ENCODE measurements at regions not wholly inside any gene's neighbourhood (a gene's known extent, or its start where the extent isn't known, plus 50 kb on each side); places are given as distances from the start of the nearest gene placed in this dataset.

- dilution Hi-C loops (cut with HindIII; ENCODE audit: low sequenced_read_pairs, unreplicated experiment) (no loop called here), intact Hi-C loops (cut with micrococcal nuclease) (no loop called here), in situ Hi-C loops (cut with MboI; ENCODE audit: low sequenced_read_pairs) (no loop called here)
- no peak for DNase-seq
- WGBS, 2 experiments (ENCODE audit: extremely low coverage in 2 of 2, insufficient read length in 1 of 2): 50% methylated on average over 2 of the region's 4 CpGs; no CpG with 5 or more reads in 1 of the 2 experiments
- no peaks in the 10 kb centered on the region for H3K79me1 ChIP-seq (ENCODE audit: low read depth in 1 of 2, low read length in 2 of 2)
- no peaks in the 10 kb centered on the region for H3K4me1 ChIP-seq (ENCODE audit: control insufficient read depth, insufficient read depth, low read length)
- H3K27me3 ChIP-seq (ENCODE audit: control insufficient read depth, insufficient read depth, low read length): peaks cover 4% of the 10 kb centered on the region; the same call in 1 of the 2 replicates
- no peak overlapping the region for H3K4ac ChIP-seq (ENCODE audit: low read depth, low read length)
- no peak overlapping the region for H2AFZ ChIP-seq (replicated peaks; ENCODE audit: low read length, poor library complexity)
- no peak overlapping the region for H3K27ac ChIP-seq (ENCODE audit: insufficient read depth, low read length)
- H2BK120ac ChIP-seq (ENCODE audit: low read depth, low read length): no peak overlapping the region
- POLR2A ChIA-PET (ENCODE audit: unreplicated experiment): no interaction called here
- BruUV-seq (replicated peaks): no TSS peak
- no peaks in the 10 kb centered on the region for H3K9me3 ChIP-seq (ENCODE audit: control insufficient read depth, insufficient read depth, low read length)
- no peak overlapping the region for H4K8ac ChIP-seq (ENCODE audit: low read depth in 2 of 2, low read length in 2 of 2)
- H2AK5ac ChIP-seq (ENCODE audit: low read depth, low read length): no peak overlapping the region
- CTCF ChIA-PET: no interaction called here
- no peak overlapping the region for H3K56ac ChIP-seq (ENCODE audit: extremely low read depth, insufficient read depth, low read length)
- no peak overlapping the region for H2AK9ac ChIP-seq (replicated peaks; ENCODE audit: low read depth, low read length, poor library complexity)
- H4K91ac ChIP-seq (ENCODE audit: insufficient read depth, low read depth, low read length): no peak overlapping the region
- no peak overlapping the region for H3K4me2 ChIP-seq (ENCODE audit: low read depth, low read length)
- TF ChIP-seq RAD21 (IDR thresholded peaks at IDR 0.05; ENCODE audit: low read length) (no peak), FOS (IDR thresholded peaks at IDR 0.05; ENCODE audit: low read depth, low read length) (no peak), CEBPB (IDR thresholded peaks at IDR 0.05; ENCODE audit: low read depth, low read length) (no peak), RFX5 (IDR thresholded peaks at IDR 0.05; ENCODE audit: low read depth, low read length) (no peak), MAFK (IDR thresholded peaks at IDR 0.05; ENCODE audit: low read depth, low read length) (no peak), CHD1 (IDR thresholded peaks at IDR 0.05; ENCODE audit: low read depth, low read length) (no peak), MXI1 (IDR thresholded peaks at IDR 0.05; ENCODE audit: borderline replicate concordance, low read depth, low read length) (no peak), SMC3 (IDR thresholded peaks at IDR 0.05; ENCODE audit: low read depth, low read length) (no peak), ELK1 (IDR thresholded peaks at IDR 0.05; ENCODE audit: borderline replicate concordance, low read depth, low read length) (no peak), POLR2A (IDR thresholded peaks at IDR 0.05; ENCODE audit: low read depth, low read length) (no peak), RCOR1 (IDR thresholded peaks at IDR 0.05; ENCODE audit: insufficient replicate concordance, low read length) (no peak), MAZ (IDR thresholded peaks at IDR 0.05; ENCODE audit: borderline replicate concordance, low read depth, low read length) (no peak), NFE2L2 (IDR thresholded peaks at IDR 0.05; ENCODE audit: low read depth, low read length) (no peak), BHLHE40 (IDR thresholded peaks at IDR 0.05; ENCODE audit: low read depth, low read length) (no peak)
- TF ChIP-seq, protein P1, sequence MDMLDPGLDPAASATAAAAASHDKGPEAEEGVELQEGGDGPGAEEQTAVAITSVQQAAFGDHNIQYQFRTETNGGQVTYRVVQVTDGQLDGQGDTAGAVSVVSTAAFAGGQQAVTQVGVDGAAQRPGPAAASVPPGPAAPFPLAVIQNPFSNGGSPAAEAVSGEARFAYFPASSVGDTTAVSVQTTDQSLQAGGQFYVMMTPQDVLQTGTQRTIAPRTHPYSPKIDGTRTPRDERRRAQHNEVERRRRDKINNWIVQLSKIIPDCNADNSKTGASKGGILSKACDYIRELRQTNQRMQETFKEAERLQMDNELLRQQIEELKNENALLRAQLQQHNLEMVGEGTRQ (IDR thresholded peaks at IDR 0.05; ENCODE audit: low read depth, low read length): no peak
- TF ChIP-seq, protein P2, sequence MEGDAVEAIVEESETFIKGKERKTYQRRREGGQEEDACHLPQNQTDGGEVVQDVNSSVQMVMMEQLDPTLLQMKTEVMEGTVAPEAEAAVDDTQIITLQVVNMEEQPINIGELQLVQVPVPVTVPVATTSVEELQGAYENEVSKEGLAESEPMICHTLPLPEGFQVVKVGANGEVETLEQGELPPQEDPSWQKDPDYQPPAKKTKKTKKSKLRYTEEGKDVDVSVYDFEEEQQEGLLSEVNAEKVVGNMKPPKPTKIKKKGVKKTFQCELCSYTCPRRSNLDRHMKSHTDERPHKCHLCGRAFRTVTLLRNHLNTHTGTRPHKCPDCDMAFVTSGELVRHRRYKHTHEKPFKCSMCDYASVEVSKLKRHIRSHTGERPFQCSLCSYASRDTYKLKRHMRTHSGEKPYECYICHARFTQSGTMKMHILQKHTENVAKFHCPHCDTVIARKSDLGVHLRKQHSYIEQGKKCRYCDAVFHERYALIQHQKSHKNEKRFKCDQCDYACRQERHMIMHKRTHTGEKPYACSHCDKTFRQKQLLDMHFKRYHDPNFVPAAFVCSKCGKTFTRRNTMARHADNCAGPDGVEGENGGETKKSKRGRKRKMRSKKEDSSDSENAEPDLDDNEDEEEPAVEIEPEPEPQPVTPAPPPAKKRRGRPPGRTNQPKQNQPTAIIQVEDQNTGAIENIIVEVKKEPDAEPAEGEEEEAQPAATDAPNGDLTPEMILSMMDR (conservative IDR thresholded peaks at IDR 0.05; ENCODE audit: low read depth, low read length): no peak
- no peak for ATAC-seq (ENCODE audit: low read depth)
- no peak overlapping the region for H2BK20ac ChIP-seq (ENCODE audit: low read depth, low read length)
- no peaks in the 10 kb centered on the region for H3K9me1 ChIP-seq (ENCODE audit: insufficient read depth, low read length)
- no peaks in the 10 kb centered on the region for H4K20me1 ChIP-seq (ENCODE audit: insufficient read depth, low read length)
- no peak overlapping the region for H3K18ac ChIP-seq (ENCODE audit: low read depth, low read length)
- no peaks in the 10 kb centered on the region for H3K36me3 ChIP-seq (ENCODE audit: control insufficient read depth, insufficient read depth, low read length)
- no peak overlapping the region for H2BK5ac ChIP-seq (ENCODE audit: low read depth, low read length, poor library complexity, severe bottlenecking)
- H3K23ac ChIP-seq (ENCODE audit: low read depth, low read length): no peak overlapping the region
- no peak overlapping the region for H2BK15ac ChIP-seq (ENCODE audit: low read depth, low read length)
- no peak overlapping the region for H3K9ac ChIP-seq (ENCODE audit: low read depth, low read length)
- H4K5ac ChIP-seq (ENCODE audit: low read depth, low read length): no peak overlapping the region
- H3K4me3 ChIP-seq (ENCODE audit: insufficient read depth, low read depth, low read length): no peak overlapping the region
- H3K14ac ChIP-seq (replicated peaks; ENCODE audit: low read depth, low read length): no peak overlapping the region
Measured at GRCh38 chr12:22916241-22916640, 291.3 kb downstream of the ETNK1 start.
